GM12873 (cell line): ENCODE measurements at regions not wholly inside any gene's neighbourhood (a gene's known extent, or its start where the extent isn't known, plus 50 kb on each side); places are given as distances from the start of the nearest gene placed in this dataset.

Source experiments
- TF ChIP-seq, protein P1 (sequence below): IDR thresholded peaks from 2 replicates; pipeline ENCODE4 v1.5.1; 2012; ENCODE audit warnings: low read depth, mild to moderate bottlenecking, moderate library complexity, low read length, control low read depth; ENCODE audit not compliant: insufficient read depth; ENCODE audit errors: missing control alignments

DNA sequence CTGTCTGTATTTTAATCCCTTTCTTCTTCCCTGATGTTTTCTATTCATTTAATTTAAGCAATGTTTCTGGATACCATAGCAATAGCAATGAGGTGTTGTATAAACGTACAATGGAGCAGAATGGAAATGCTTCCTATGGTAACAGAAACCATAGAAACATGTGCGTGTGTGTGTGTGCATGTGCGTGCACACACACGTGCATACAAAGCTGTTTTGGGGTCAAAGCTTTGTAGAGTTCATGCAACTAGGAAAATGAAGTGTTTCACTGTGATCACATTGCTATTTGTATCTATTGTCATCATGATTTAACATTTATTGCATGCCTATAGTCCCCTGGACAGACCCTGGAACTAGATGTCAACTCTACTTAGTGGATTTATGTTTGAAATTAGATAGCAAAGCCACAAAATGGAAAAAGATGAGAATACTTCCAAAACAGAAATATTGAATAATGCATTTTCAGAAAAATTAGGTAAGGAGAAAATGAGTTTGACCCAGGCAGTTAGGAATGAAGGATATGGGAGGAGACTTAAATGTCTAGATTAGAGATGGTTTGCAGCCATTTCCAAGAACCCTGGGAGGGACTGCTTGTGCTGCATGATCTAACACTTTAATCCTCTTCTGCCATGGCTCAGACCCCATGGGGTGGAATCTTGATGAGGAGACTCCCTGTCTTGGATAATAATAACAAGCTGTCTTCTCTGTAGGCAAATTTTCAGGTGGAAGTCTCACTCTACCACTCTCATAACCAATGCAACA, 124.4 kb downstream of the TRMT11 start:
- TF ChIP-seq, protein P1, sequence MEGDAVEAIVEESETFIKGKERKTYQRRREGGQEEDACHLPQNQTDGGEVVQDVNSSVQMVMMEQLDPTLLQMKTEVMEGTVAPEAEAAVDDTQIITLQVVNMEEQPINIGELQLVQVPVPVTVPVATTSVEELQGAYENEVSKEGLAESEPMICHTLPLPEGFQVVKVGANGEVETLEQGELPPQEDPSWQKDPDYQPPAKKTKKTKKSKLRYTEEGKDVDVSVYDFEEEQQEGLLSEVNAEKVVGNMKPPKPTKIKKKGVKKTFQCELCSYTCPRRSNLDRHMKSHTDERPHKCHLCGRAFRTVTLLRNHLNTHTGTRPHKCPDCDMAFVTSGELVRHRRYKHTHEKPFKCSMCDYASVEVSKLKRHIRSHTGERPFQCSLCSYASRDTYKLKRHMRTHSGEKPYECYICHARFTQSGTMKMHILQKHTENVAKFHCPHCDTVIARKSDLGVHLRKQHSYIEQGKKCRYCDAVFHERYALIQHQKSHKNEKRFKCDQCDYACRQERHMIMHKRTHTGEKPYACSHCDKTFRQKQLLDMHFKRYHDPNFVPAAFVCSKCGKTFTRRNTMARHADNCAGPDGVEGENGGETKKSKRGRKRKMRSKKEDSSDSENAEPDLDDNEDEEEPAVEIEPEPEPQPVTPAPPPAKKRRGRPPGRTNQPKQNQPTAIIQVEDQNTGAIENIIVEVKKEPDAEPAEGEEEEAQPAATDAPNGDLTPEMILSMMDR: no peak

DNA sequence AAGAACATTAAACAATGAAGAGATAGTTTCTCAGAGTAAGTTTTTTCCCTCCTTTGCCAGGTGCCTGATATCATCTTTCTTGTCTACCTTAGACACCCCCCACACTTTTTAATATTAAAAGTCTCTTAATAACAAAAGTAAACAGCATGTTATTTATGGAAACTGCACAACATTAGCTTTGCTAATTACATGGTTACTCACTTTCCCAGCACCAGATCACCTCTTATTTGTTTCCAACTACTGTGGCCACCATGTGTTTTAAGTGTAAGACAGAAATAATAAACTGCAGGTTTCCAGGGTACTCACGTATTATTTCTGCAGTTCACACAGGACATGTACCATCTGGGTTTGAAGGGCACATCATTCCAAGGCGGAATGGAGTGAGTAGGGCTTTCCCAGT, 125.0 kb downstream of the TRMT11 start:
- TF ChIP-seq, protein P1: no peak

DNA sequence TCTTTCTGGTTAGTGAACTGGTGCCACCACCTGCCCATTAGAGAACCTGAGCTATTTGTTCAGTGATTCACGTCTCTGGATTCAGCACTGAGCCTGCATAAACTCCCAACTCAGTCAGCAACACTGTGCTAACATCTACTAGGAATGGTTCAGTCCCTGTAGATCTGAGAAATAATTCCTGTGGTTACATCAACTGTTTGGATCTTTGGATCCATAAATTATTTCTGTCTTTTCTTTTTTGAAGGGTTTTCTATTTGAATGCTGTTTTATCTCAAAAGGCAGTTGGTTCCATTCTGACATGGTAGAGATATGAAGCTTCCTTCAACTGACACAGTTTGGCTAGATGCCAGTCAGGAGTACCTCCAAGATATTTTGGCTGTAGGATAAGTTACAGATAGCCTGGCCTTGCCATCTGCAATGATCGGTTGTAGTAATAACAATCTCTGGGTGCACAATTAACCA, 125.9 kb downstream of the TRMT11 start:
- TF ChIP-seq, protein P1: no peak

DNA sequence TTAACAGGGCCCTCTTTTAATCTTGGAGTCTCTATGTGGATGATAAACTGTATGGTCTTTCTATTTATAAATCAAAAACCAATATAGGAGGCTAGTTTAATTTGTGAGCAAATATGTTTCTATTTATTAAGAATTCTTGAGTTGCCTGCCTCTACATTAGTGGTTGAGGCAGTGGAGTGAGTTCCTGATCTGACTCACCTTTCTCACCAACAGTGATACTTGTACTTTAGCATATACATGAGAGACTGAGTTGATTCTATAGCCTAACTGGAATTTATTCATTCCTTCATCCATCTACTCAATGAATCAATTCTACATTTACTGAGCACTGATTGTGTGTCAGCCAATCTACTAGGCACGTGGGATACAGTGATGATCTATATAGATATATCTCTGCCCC, 126.9 kb downstream of the TRMT11 start:
- TF ChIP-seq, protein P1: no peak

DNA sequence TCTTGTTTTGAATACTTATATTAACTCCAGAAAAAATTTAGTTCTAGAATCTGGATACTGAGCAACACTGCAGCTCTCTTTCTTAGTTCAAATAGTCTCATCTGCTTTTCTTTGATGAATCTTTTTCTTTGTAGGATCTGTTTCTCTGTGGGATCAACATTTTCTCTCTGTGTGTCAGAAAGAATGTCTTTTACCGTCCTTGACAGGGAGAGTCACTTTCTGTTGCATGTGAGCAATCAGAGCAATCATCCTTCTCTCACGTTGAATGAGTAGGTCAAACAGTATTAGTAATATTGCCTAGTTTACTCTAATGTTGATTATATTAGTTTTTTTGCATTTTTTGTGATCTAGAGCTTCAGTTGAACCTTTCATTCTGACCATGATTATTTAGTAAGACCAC, 130.9 kb downstream of the TRMT11 start:
- TF ChIP-seq, protein P1: no peak

DNA sequence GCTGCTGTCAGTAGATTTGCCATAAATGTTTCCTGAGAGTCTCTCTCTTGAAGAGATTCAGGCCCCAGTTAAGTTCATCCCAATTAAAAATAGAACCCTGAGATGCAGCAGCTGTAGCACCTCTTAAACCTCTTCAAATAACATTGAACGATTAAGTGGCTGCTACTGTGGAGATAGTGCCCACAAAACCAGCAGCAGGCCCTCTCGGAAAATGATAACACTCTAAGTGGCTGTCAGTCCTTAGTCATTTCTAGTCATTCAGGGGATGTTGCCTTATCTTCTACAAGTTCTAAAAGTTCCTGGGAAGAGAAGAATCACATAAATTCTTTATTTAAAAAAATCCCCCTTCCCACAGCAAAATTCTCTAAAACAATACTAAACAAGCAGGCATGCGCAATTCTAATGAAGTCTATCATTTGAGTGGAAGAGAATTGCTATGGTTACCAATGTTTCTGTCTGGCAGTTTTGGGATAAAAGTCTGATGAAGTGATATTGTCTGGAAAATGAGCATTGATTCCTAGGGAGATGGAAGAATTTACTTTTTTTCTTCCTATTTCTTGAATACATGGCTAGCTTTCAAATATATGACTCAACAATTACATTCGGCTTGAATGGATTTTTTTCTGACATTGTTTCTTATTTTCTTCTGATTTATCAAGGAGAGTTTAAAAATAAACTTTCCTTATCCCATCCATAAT, 131.9 kb downstream of the TRMT11 start:
- TF ChIP-seq, protein P1: no peak

DNA sequence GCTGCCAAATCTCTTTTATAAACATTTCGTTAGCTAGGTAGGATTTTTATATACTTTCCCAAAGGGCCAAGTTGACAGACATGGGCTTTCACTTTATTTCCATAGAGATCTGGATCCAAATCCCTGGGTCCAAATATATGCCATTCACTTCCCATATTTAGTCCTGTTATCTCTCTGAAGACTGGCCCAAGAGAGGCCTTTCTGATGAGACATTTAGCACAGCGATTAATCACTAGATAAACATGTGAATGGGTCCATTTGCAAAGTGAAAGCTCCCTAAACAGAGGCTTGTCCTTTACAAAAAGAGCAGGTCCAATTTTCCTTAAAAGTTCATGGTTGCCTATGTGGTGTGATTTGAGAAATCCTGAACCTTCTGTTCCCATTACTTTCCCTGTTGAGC, 132.6 kb downstream of the TRMT11 start:
- TF ChIP-seq, protein P1: no peak
